IMR-90 (cell line): ENCODE measurements at regions not wholly inside any gene's neighbourhood (a gene's known extent, or its start where the extent isn't known, plus 50 kb on each side); places are given as distances from the start of the nearest gene placed in this dataset.

Experiments
- ATAC-seq: fragments of 200-7000 bp; cut with Tn5 transposase; 2 replicates; pipeline ENCODE4 v1.9.1; 2020; ENCODE audit warnings: low read depth, mild to moderate bottlenecking, moderate library complexity
- BruUV-seq: library from RNA; stranded (reverse); fragments of 400-500 nt; replicated peaks from 2 replicates; lab custom pipeline; 2021; lab: Mats Ljungman, UMichigan
- CTCF ChIA-PET: fragments of 300-600 bp; formaldehyde crosslinking; extraction: SDS; loops from one replicate; lab custom pipeline; 2021; ENCODE audit warnings: antibody characterized with exemption; lab: Yijun Ruan, JAX
- POLR2A ChIA-PET: fragments of 300-600 bp; sonication (Branson Sonifier 250); formaldehyde crosslinking; loops from one replicate; lab custom pipeline; 2022; ENCODE audit warnings: antibody characterized with exemption; ENCODE audit not compliant: unreplicated experiment; lab: Charles Lee
- DNase-seq: peaks from one replicate; pipeline ENCODE4 v3.0.0; 2013
- H2AFZ ChIP-seq: replicated peaks from 2 replicates; pipeline ENCODE3; 2013; ENCODE audit warnings: low read length, mild to moderate bottlenecking; ENCODE audit not compliant: poor library complexity
- H2AK5ac ChIP-seq: 2 replicates; pipeline ENCODE4 v1.6.1; 2013; ENCODE audit warnings: low read depth, low read length, inconsistent platforms
- H2AK9ac ChIP-seq: replicated peaks from 2 replicates; pipeline ENCODE3; 2013; ENCODE audit warnings: mild to moderate bottlenecking, low read depth, low read length, moderate library complexity; ENCODE audit not compliant: poor library complexity
- H2BK120ac ChIP-seq: 2 replicates; pipeline ENCODE4 v1.6.1; 2013; ENCODE audit warnings: low read depth, low read length, inconsistent platforms
- H2BK15ac ChIP-seq: 3 replicates; pipeline ENCODE4 v1.6.1; 2013; ENCODE audit warnings: low read depth, low read length, inconsistent platforms
- H2BK20ac ChIP-seq: 2 replicates; pipeline ENCODE4 v1.6.1; 2013; ENCODE audit warnings: low read depth, mild to moderate bottlenecking, inconsistent platforms, low read length, moderate library complexity
- H2BK5ac ChIP-seq: 2 replicates; pipeline ENCODE4 v1.6.1; 2013; ENCODE audit warnings: mild to moderate bottlenecking, low read depth, low read length, inconsistent platforms; ENCODE audit not compliant: poor library complexity, severe bottlenecking
- H3K14ac ChIP-seq: replicated peaks from 2 replicates; pipeline ENCODE4 v1.6.1; 2013; ENCODE audit warnings: low read depth, low read length, inconsistent platforms
- H3K18ac ChIP-seq: 2 replicates; pipeline ENCODE4 v1.6.1; 2013; ENCODE audit warnings: low read depth, low read length, control low read depth
- H3K23ac ChIP-seq: 2 replicates; pipeline ENCODE4 v1.6.1; 2013; ENCODE audit warnings: low read depth, low read length, inconsistent platforms
- H3K27ac ChIP-seq: 2 replicates; pipeline ENCODE4 v1.5.1; 2013; ENCODE audit warnings: mild to moderate bottlenecking, control low read depth, low read length; ENCODE audit not compliant: insufficient read depth
- H3K27me3 ChIP-seq: 2 replicates; pipeline ENCODE4 v1.6.1; 2013; ENCODE audit warnings: low read length; ENCODE audit not compliant: control insufficient read depth, insufficient read depth
- H3K36me3 ChIP-seq: 2 replicates; pipeline ENCODE4 v1.6.1; 2013; ENCODE audit warnings: low read length, mixed read lengths; ENCODE audit not compliant: control insufficient read depth, insufficient read depth
- H3K4ac ChIP-seq: 2 replicates; pipeline ENCODE4 v1.6.1; 2013; ENCODE audit warnings: low read depth, low read length, inconsistent platforms
- H3K4me1 ChIP-seq: 2 replicates; pipeline ENCODE4 v1.6.1; 2013; ENCODE audit warnings: low read length, mixed read lengths; ENCODE audit not compliant: control insufficient read depth, insufficient read depth
- H3K4me2 ChIP-seq: 2 replicates; pipeline ENCODE4 v1.6.1; 2013; ENCODE audit warnings: low read depth, mild to moderate bottlenecking, control low read depth, low read length, moderate library complexity
- H3K4me3 ChIP-seq: 2 replicates; pipeline ENCODE4 v1.5.1; 2013; ENCODE audit warnings: low read depth, mild to moderate bottlenecking, control low read depth, low read length, moderate library complexity; ENCODE audit not compliant: insufficient read depth
- H3K56ac ChIP-seq: 2 replicates; pipeline ENCODE4 v1.6.1; 2013; ENCODE audit warnings: low read length, inconsistent platforms; ENCODE audit not compliant: insufficient read depth; ENCODE audit errors: extremely low read depth
- H3K79me1 ChIP-seq, 2 experiments: 2 replicates each; pipeline ENCODE4 v1.6.1; 2013; ENCODE audit warnings: low read length in 2 of 2, inconsistent platforms in 1 of 2, low read depth in 1 of 2
- H3K9ac ChIP-seq: 2 replicates; pipeline ENCODE4 v1.6.1; 2013; ENCODE audit warnings: low read depth, low read length, control low read depth
- H3K9me1 ChIP-seq: 2 replicates; pipeline ENCODE4 v1.6.1; 2013; ENCODE audit warnings: low read length, inconsistent platforms; ENCODE audit not compliant: insufficient read depth
- H3K9me3 ChIP-seq: 2 replicates; pipeline ENCODE4 v1.6.1; 2013; ENCODE audit warnings: low read length; ENCODE audit not compliant: control insufficient read depth, insufficient read depth
- H4K20me1 ChIP-seq: 2 replicates; pipeline ENCODE4 v1.6.1; 2013; ENCODE audit warnings: low read length, inconsistent platforms; ENCODE audit not compliant: insufficient read depth
- H4K5ac ChIP-seq: 2 replicates; pipeline ENCODE4 v1.6.1; 2013; ENCODE audit warnings: mild to moderate bottlenecking, low read depth, low read length, control low read depth
- H4K8ac ChIP-seq, 2 experiments: 2 replicates each; pipeline ENCODE4 v1.6.1; 2013; ENCODE audit warnings: low read depth in 2 of 2, low read length in 2 of 2, control low read depth in 1 of 2, inconsistent platforms in 1 of 2
- H4K91ac ChIP-seq: 2 replicates; pipeline ENCODE4 v1.6.1; 2013; ENCODE audit warnings: low read depth, low read length, inconsistent platforms; ENCODE audit not compliant: insufficient read depth
- BHLHE40 ChIP-seq: fragments of 150-350 bp; IDR thresholded peaks from 2 replicates; pipeline ENCODE4 v1.6.1; 2016; ENCODE audit warnings: mild to moderate bottlenecking, low read depth, low read length
- ELK1 ChIP-seq: fragments of 150-350 bp; IDR thresholded peaks from 2 replicates; pipeline ENCODE4 v1.6.1; 2016; ENCODE audit warnings: low read depth, mild to moderate bottlenecking, low read length, moderate library complexity, borderline replicate concordance
- RCOR1 ChIP-seq: IDR thresholded peaks from 2 replicates; pipeline ENCODE4 v1.6.1; 2012; ENCODE audit warnings: mild to moderate bottlenecking, low read length, improper control_type of control experiment; ENCODE audit not compliant: insufficient replicate concordance
- SMC3 ChIP-seq: fragments of 150-350 bp; IDR thresholded peaks from 2 replicates; pipeline ENCODE4 v1.6.1; 2016; ENCODE audit warnings: low read depth, mild to moderate bottlenecking, antibody characterized with exemption, low read length, moderate library complexity
- WGBS, 2 experiments: methylation state at CpG; one replicate each; pipeline versions ENCODE4 v1.1.5 to v1.1.7; 2013; ENCODE audit warnings: missing lambda C conversion rate in 2 of 2; ENCODE audit not compliant: insufficient read length in 1 of 2; ENCODE audit errors: extremely low coverage in 2 of 2; 5-methylcytosine and 5-hydroxymethylcytosine counted together
- dilution Hi-C: fragments of 300-500 bp; cut with HindIII; formaldehyde crosslinking; loops from one replicate; pipeline ENCODE4 v1.14.3; 2018; ENCODE audit warnings: low sequenced_read_pairs; ENCODE audit not compliant: unreplicated experiment
- in situ Hi-C: fragments of 300-500 bp; cut with MboI; formaldehyde crosslinking; loops from 3 replicates; pipeline ENCODE4 v1.14.3; 2019; ENCODE audit warnings: low sequenced_read_pairs, inconsistent platforms, mixed read lengths
- intact Hi-C: fragments of 100-400 bp; cut with micrococcal nuclease; formaldehyde crosslinking; loops from 2 replicates; pipeline ENCODE4 v1.10.0; 2022

GRCh38 chr11:26144291-26144690 lies 187.6 kb upstream of the ANO3 start:
- no peak overlapping the region for H3K9ac ChIP-seq
- H2BK20ac ChIP-seq, result no peak overlapping the region
- no TSS peak for BruUV-seq
- no peak overlapping the region for H3K27ac ChIP-seq
- no peaks in the 10 kb centered on the region for H4K20me1 ChIP-seq
- ChIA-PET POLR2A (no interaction called here), CTCF (no interaction called here)
- no peak overlapping the region for H2AK9ac ChIP-seq
- no peak overlapping the region for H3K4me3 ChIP-seq
- no CpG with 5 or more reads among the region's 2 CpGs for WGBS, 2 experiments
- H3K4me2 ChIP-seq, result no peak overlapping the region
- no peak overlapping the region for H4K91ac ChIP-seq
- H3K14ac ChIP-seq, result no peak overlapping the region
- H3K4ac ChIP-seq, result no peak overlapping the region
- TF ChIP-seq RCOR1 (no peak), ELK1 (no peak), SMC3 (no peak), BHLHE40 (no peak)
- no peak overlapping the region for H4K5ac ChIP-seq
- H2BK15ac ChIP-seq, result no peak overlapping the region
- no peak overlapping the region for H3K18ac ChIP-seq
- no peaks in the 10 kb centered on the region for H3K27me3 ChIP-seq
- no peak for ATAC-seq
- no peak overlapping the region for H2BK120ac ChIP-seq
- H3K79me1 ChIP-seq, result no peaks in the 10 kb centered on the region
- intact Hi-C loops (loop anchor here (2.0 kb wide), 1 partner anchor 75 kb away; no protein-coding TSS in a partner anchor), dilution Hi-C loops (no loop called here), in situ Hi-C loops (no loop called here)
- H3K56ac ChIP-seq, result no peak overlapping the region
- H3K9me1 ChIP-seq, result no peaks in the 10 kb centered on the region
- no peak overlapping the region for H2AFZ ChIP-seq
- H3K36me3 ChIP-seq, result no peaks in the 10 kb centered on the region
- H3K9me3 ChIP-seq, result no peaks in the 10 kb centered on the region
- H2AK5ac ChIP-seq, result no peak overlapping the region
- no peak overlapping the region for H4K8ac ChIP-seq
- DNase-seq, result no peak
- H3K4me1 ChIP-seq, result peaks cover 2% of the 10 kb centered on the region
- H3K23ac ChIP-seq, result no peak overlapping the region
- no peak overlapping the region for H2BK5ac ChIP-seq
